Esophagus muscularis mucosa (tissue), 4 donors: ENCODE measurements at regions not wholly inside any gene's neighbourhood (a gene's known extent, or its start where the extent isn't known, plus 50 kb on each side); places are given as distances from the start of the nearest gene placed in this dataset.
A peak's percentile ranks its signal among the peaks of the same experiment; 100 is the strongest.

ENCODE experiments used
- DNase-seq: peaks from one replicate; pipeline ENCODE4 v3.0.0-alpha.2; 2017; ENCODE audit errors: extremely low spot score
- H3K27ac ChIP-seq, 4 donors: fragments of 200-600 bp; sonication (generic); replicated peaks in 1 of 4; 1 replicate in 3 of 4; 2 replicates in 1 of 4; pipeline ENCODE4 v1.5.1; 2016 to 2019; ENCODE audit warnings: mild to moderate bottlenecking in 1 of 4
- H3K27me3 ChIP-seq, 4 donors: fragments of 200-600 bp; sonication (generic); one replicate each; pipeline versions ENCODE4 v1.5.1 to v1.6.0; 2016 to 2019
- H3K36me3 ChIP-seq, 4 donors: fragments of 200-600 bp; sonication (generic); one replicate each; pipeline ENCODE4 v1.5.1; 2016 to 2019
- H3K4me1 ChIP-seq, 4 donors: fragments of 200-600 bp; sonication (generic); one replicate each; pipeline ENCODE4 v1.5.1; 2016 to 2019
- H3K4me3 ChIP-seq, 4 donors: fragments of 200-600 bp; sonication (generic); 1 replicate in 2 of 4; 2 replicates in 2 of 4; pipeline ENCODE4 v1.5.1; 2016 to 2019; ENCODE audit warnings: mild to moderate bottlenecking in 4 of 4, moderate library complexity in 1 of 4
- H3K9me3 ChIP-seq, 4 donors: fragments of 200-600 bp; sonication (generic); 1 replicate in 3 of 4; 2 replicates in 1 of 4; pipeline ENCODE4 v1.5.1; 2016 to 2019
- CTCF ChIP-seq, 3 experiments: fragments of 200-600 bp in 2 of 3; fragments of 450-650 bp in 1 of 3; sonication (generic) in 2 of 3; IDR thresholded peaks; one replicate each; pipeline ENCODE4 v1.5.1; 2017 to 2019; ENCODE audit warnings: antibody characterized with exemption in 3 of 3, mild to moderate bottlenecking in 2 of 3, moderate library complexity in 1 of 3
- EP300 ChIP-seq: sonication (generic); formaldehyde crosslinking; IDR thresholded peaks from one replicate; pipeline ENCODE4 v1.6.1; 2017; ENCODE audit warnings: antibody characterized with exemption
- POLR2A ChIP-seq: fragments of 450-650 bp; IDR thresholded peaks from one replicate; pipeline ENCODE4 v1.6.1; 2017; ENCODE audit warnings: antibody characterized with exemption, moderate library complexity, mild to moderate bottlenecking, low read depth
- POLR2AphosphoS5 ChIP-seq, 2 donors: sonication (generic); formaldehyde crosslinking; IDR thresholded peaks; one replicate each; pipeline ENCODE4 v1.6.1; 2017; ENCODE audit warnings: antibody characterized with exemption in 2 of 2
- WGBS: methylation state at CpG from one replicate; pipeline ENCODE4 v1.1.5; 2018; 5-methylcytosine and 5-hydroxymethylcytosine counted together
- intact Hi-C: fragments of 100-400 bp; cut with DNase I; formaldehyde crosslinking; loops from one replicate; pipeline ENCODE4 v1.15.1; 2023

GRCh38 chr2:180077295-180077906 lies 70.3 kb upstream of the CWC22 start:
- TF ChIP-seq CTCF (IDR thresholded peaks at IDR 0.05) (peak; percentile 23 to 59 (median 43)), POLR2AphosphoS5 (IDR thresholded peaks at IDR 0.05) (no peak)
- intact Hi-C loops = no loop called here
- Histone ChIP-seq H3K4me3 (no peak overlapping the region), H3K36me3 (no peaks in the 10 kb centered on the region), H3K27ac (no peak overlapping the region), H3K4me1 (no peaks in the 10 kb centered on the region), H3K9me3 (peaks cover 0 to 2% (median 0%) of the 10 kb centered on the region in 4 donors), H3K27me3 (no peaks in the 10 kb centered on the region)
- DNase-seq = no peak
- 18% methylated on average over 3 of the region's 3 CpGs for WGBS

- intact Hi-C loops = no loop called here
- Histone ChIP-seq H3K36me3 (no peaks in the 10 kb centered on the region), H3K4me3 (no peak overlapping the region), H3K4me1 (no peaks in the 10 kb centered on the region), H3K27ac (no peak overlapping the region), H3K27me3 (no peaks in the 10 kb centered on the region), H3K9me3 (no peaks in the 10 kb centered on the region)
- no peak for DNase-seq
- TF ChIP-seq POLR2A (no peak), CTCF (IDR thresholded peaks at IDR 0.05) (no peak), EP300 (no peak), POLR2AphosphoS5 (IDR thresholded peaks at IDR 0.05) (no peak)
- WGBS = 82% methylated on average over 4 of the region's 4 CpGs
Measured at GRCh38 chr2:180075870-180076269, 68.8 kb upstream of the CWC22 start.

GRCh38 chr2:180071797-180072196 lies 64.7 kb upstream of the CWC22 start:
- Histone ChIP-seq H3K4me1 (no peaks in the 10 kb centered on the region), H3K9me3 (peaks cover 0 to 12% (median 3%) of the 10 kb centered on the region in 4 donors), H3K27me3 (no peaks in the 10 kb centered on the region), H3K4me3 (no peak overlapping the region), H3K27ac (no peak overlapping the region), H3K36me3 (no peaks in the 10 kb centered on the region)
- no peak for DNase-seq
- TF ChIP-seq POLR2AphosphoS5 (IDR thresholded peaks at IDR 0.05) = no peak
- TF ChIP-seq POLR2A = no peak
- TF ChIP-seq EP300 = no peak
- TF ChIP-seq CTCF (IDR thresholded peaks at IDR 0.05) = no peak
- 69% methylated on average over 3 of the region's 3 CpGs for WGBS
- intact Hi-C loops = no loop called here

- Histone ChIP-seq H3K4me1 (peaks cover 0 to 10% (median 0%) of the 10 kb centered on the region in 4 donors), H3K27ac (no peak overlapping the region), H3K9me3 (no peaks in the 10 kb centered on the region), H3K36me3 (no peaks in the 10 kb centered on the region), H3K27me3 (no peaks in the 10 kb centered on the region), H3K4me3 (no peak overlapping the region)
- TF ChIP-seq CTCF (IDR thresholded peaks at IDR 0.05) (no peak), POLR2A (no peak), POLR2AphosphoS5 (IDR thresholded peaks at IDR 0.05) (no peak)
- DNase-seq = no peak
- intact Hi-C loops = no loop called here
- WGBS = 61% methylated on average over 5 of the region's 5 CpGs
Measured at GRCh38 chr2:180063494-180064092, 56.5 kb upstream of the CWC22 start.

- TF ChIP-seq POLR2AphosphoS5 (IDR thresholded peaks at IDR 0.05) (no peak), POLR2A (no peak), CTCF (IDR thresholded peaks at IDR 0.05) (no peak), EP300 (no peak)
- Histone ChIP-seq H3K27me3 (no peaks in the 10 kb centered on the region), H3K36me3 (no peaks in the 10 kb centered on the region), H3K27ac (no peak overlapping the region), H3K4me1 (peaks cover 0 to 10% (median 0%) of the 10 kb centered on the region in 4 donors), H3K4me3 (no peak overlapping the region), H3K9me3 (no peaks in the 10 kb centered on the region)
- DNase-seq = no peak
- WGBS = 93% methylated on average over 4 of the region's 4 CpGs
- intact Hi-C loops = no loop called here
Measured at GRCh38 chr2:180062178-180062577, 55.1 kb upstream of the CWC22 start.
